ENCODE measurements at regions not wholly inside any gene's neighbourhood (a gene's known extent, or its start where the extent isn't known, plus 50 kb on each side); places are given as distances from the start of the nearest gene placed in this dataset.

GRCh38 chr12:13780453-13780852, 200.9 kb downstream of the GRIN2B start (continued):
- TF ChIP-seq ISX (CRISPR knock-in tag; conservative IDR thresholded peaks at IDR 0.05) (no peak), ZNF296 (CRISPR knock-in tag; conservative IDR thresholded peaks at IDR 0.05) (no peak), CBFB (CRISPR knock-in tag; IDR thresholded peaks at IDR 0.05) (no peak), ZKSCAN8 (CRISPR knock-in tag; IDR thresholded peaks at IDR 0.05; ENCODE audit: borderline replicate concordance) (no peak), ZNF670 (CRISPR knock-in tag; IDR thresholded peaks at IDR 0.05; ENCODE audit: borderline replicate concordance) (no peak), ZNF777 (CRISPR knock-in tag; IDR thresholded peaks at IDR 0.05) (no peak)

- Histone ChIP-seq H3K9ac (ENCODE audit: insufficient read depth, low read depth, low read length) (no peak overlapping the region), H3K36me3 (replicated peaks in 1 of 2; ENCODE audit: control insufficient read depth in 1 of 2, insufficient read depth in 2 of 2, low read length in 2 of 2) (no peaks in the 10 kb centered on the region), H3K4me1 (ENCODE audit: insufficient read depth, low read length) (no peaks in the 10 kb centered on the region), H2AFZ (ENCODE audit: low read length) (no peak overlapping the region), H3K9me3 (ENCODE audit: low read length) (no peaks in the 10 kb centered on the region), H4K20me1 (ENCODE audit: insufficient read depth, low read length) (no peaks in the 10 kb centered on the region), H3K4me2 (ENCODE audit: low read depth, low read length) (no peak overlapping the region), H3K79me2 (ENCODE audit: insufficient read depth, low read length) (no peaks in the 10 kb centered on the region), H3K4me3 (replicated peaks in 1 of 3; ENCODE audit: insufficient read depth in 1 of 3, low read depth in 2 of 3, low read length in 3 of 3) (no peak overlapping the region), H3K27me3 (ENCODE audit: control insufficient read depth in 1 of 2, insufficient read depth in 2 of 2, low read length in 2 of 2) (no peaks in the 10 kb centered on the region), H3K27ac (ENCODE audit: extremely low read length, insufficient read depth, low read length) (no peak overlapping the region)
- ChIA-PET CTCF (ENCODE audit: low intra/inter-chr PET ratio, low total read pairs) (no interaction called here), POLR2A (no interaction called here)
- 21% methylated on average over 2 of the region's 2 CpGs for WGBS (ENCODE audit: low lambda C conversion rate)
- ATAC-seq (no peak), FAIRE-seq (no peak), DNase-seq (ENCODE audit: low spot score) (no peak)
- in situ Hi-C loops (cut with HindIII; ENCODE audit: extremely low pct_ligation_motif_present, low pct_unique_long_range_greater_than_20kb) = no loop called here
- intact Hi-C loops (cut with micrococcal nuclease; ENCODE audit: unreplicated experiment) = no loop called here
- no TSS peak for BruUV-seq (replicated peaks)
- TF ChIP-seq ZNF710 (CRISPR knock-in tag; IDR thresholded peaks at IDR 0.05; ENCODE audit: borderline replicate concordance) (no peak), ZNF382 (CRISPR knock-in tag; IDR thresholded peaks at IDR 0.05; ENCODE audit: borderline replicate concordance) (no peak), SNRNP70 (IDR thresholded peaks at IDR 0.05; ENCODE audit: low read depth, low read length) (no peak), ZNF414 (CRISPR knock-in tag; IDR thresholded peaks at IDR 0.05) (no peak), FOXM1 (CRISPR knock-in tag; IDR thresholded peaks at IDR 0.05) (no peak), TAF1 (CRISPR knock-in tag; IDR thresholded peaks at IDR 0.05) (no peak), THAP9 (CRISPR knock-in tag; IDR thresholded peaks at IDR 0.05; ENCODE audit: borderline replicate concordance) (no peak), CBX5 (CRISPR knock-in tag; IDR thresholded peaks at IDR 0.05; ENCODE audit: borderline replicate concordance) (no peak), RNF219 (CRISPR knock-in tag; IDR thresholded peaks at IDR 0.05) (no peak), GPBP1L1 (CRISPR knock-in tag; IDR thresholded peaks at IDR 0.05) (no peak)
These were observed 204.0 kb downstream of the GRIN2B start for GRCh38 chr12:13777374-13777773.

All from HepG2 (cell line).